ENCODE measurements at regions not wholly inside any gene's neighbourhood (a gene's known extent, or its start where the extent isn't known, plus 50 kb on each side); places are given as distances from the start of the nearest gene placed in this dataset.

- no peak overlapping the region for H3K4me3 Mint-ChIP-seq (ENCODE audit: unreplicated experiment)
- H3K27ac Mint-ChIP-seq (ENCODE audit: low read depth, unreplicated experiment) = no peak overlapping the region
- no TSS peak for BruUV-seq (replicated peaks)
- ChIA-PET POLR2A (no interaction called here), CTCF (interaction anchor here (0.9 kb wide), 1 partner anchor 14 kb away, joined by 3 read pairs; no protein-coding TSS in a partner anchor)
- H3K27me3 Mint-ChIP-seq (ENCODE audit: insufficient read depth, unreplicated experiment) = no peaks in the 10 kb centered on the region
- TF ChIP-seq CTCF (IDR thresholded peaks at IDR 0.05; ENCODE audit: unreplicated experiment) = no peak
- no peaks in the 10 kb centered on the region for H3K9me3 Mint-ChIP-seq (ENCODE audit: unreplicated experiment)
- no peaks in the 10 kb centered on the region for H3K36me3 Mint-ChIP-seq (ENCODE audit: insufficient read depth, unreplicated experiment)
- intact Hi-C loops (cut with micrococcal nuclease) = loop anchor here (10.0 kb wide), 1 partner anchor 470 kb away; no protein-coding TSS in a partner anchor
- no peak for DNase-seq (ENCODE audit: unreplicated experiment)
- H3K4me1 Mint-ChIP-seq (ENCODE audit: insufficient read depth, unreplicated experiment) = no peaks in the 10 kb centered on the region
Measured at GRCh38 chr4:157674699-157675098, 454.2 kb downstream of the GRIA2 start.

- no peak for DNase-seq (ENCODE audit: unreplicated experiment)
- peaks cover 7% of the 10 kb centered on the region for H3K4me1 Mint-ChIP-seq (ENCODE audit: insufficient read depth, unreplicated experiment)
- H3K4me3 Mint-ChIP-seq (ENCODE audit: unreplicated experiment) = no peak overlapping the region
- no peak overlapping the region for H3K27ac Mint-ChIP-seq (ENCODE audit: low read depth, unreplicated experiment)
- POLR2A ChIA-PET = no interaction called here
- TF ChIP-seq CTCF (IDR thresholded peaks at IDR 0.05; ENCODE audit: unreplicated experiment) = no peak
- intact Hi-C loops (cut with micrococcal nuclease) = no loop called here
- BruUV-seq (replicated peaks) = no TSS peak
- H3K27me3 Mint-ChIP-seq (ENCODE audit: insufficient read depth, unreplicated experiment) = no peaks in the 10 kb centered on the region
- CTCF ChIA-PET = no interaction called here
- H3K36me3 Mint-ChIP-seq (ENCODE audit: insufficient read depth, unreplicated experiment) = no peaks in the 10 kb centered on the region
- H3K9me3 Mint-ChIP-seq (ENCODE audit: unreplicated experiment) = no peaks in the 10 kb centered on the region
Measured at GRCh38 chr4:157667836-157668235, 447.3 kb downstream of the GRIA2 start.

- no peaks in the 10 kb centered on the region for H3K36me3 Mint-ChIP-seq (ENCODE audit: insufficient read depth, unreplicated experiment)
- POLR2A ChIA-PET = no interaction called here
- no peak overlapping the region for H3K4me3 Mint-ChIP-seq (ENCODE audit: unreplicated experiment)
- H3K27me3 Mint-ChIP-seq (ENCODE audit: insufficient read depth, unreplicated experiment) = no peaks in the 10 kb centered on the region
- CTCF ChIA-PET = no interaction called here
- H3K27ac Mint-ChIP-seq (ENCODE audit: low read depth, unreplicated experiment) = no peak overlapping the region
- no peak for TF ChIP-seq CTCF (IDR thresholded peaks at IDR 0.05; ENCODE audit: unreplicated experiment)
- peaks cover 7% of the 10 kb centered on the region for H3K4me1 Mint-ChIP-seq (ENCODE audit: insufficient read depth, unreplicated experiment)
- intact Hi-C loops (cut with micrococcal nuclease) = no loop called here
- H3K9me3 Mint-ChIP-seq (ENCODE audit: unreplicated experiment) = no peaks in the 10 kb centered on the region
- peak; percentile 51 for DNase-seq (ENCODE audit: unreplicated experiment)
- no TSS peak for BruUV-seq (replicated peaks)
Measured at GRCh38 chr4:157664726-157665125, 444.2 kb downstream of the GRIA2 start.

- H3K27me3 Mint-ChIP-seq (ENCODE audit: insufficient read depth, unreplicated experiment) = no peaks in the 10 kb centered on the region
- peak overlapping the region; percentile 35 for H3K27ac Mint-ChIP-seq (ENCODE audit: low read depth, unreplicated experiment)
- CTCF ChIA-PET = no interaction called here
- DNase-seq (ENCODE audit: unreplicated experiment) = no peak
- intact Hi-C loops (cut with micrococcal nuclease) = no loop called here
- no peaks in the 10 kb centered on the region for H3K36me3 Mint-ChIP-seq (ENCODE audit: insufficient read depth, unreplicated experiment)
- POLR2A ChIA-PET = interaction anchor here (0.7 kb wide), 1 partner anchor 382 kb away, joined by 3 read pairs; no protein-coding TSS in a partner anchor
- no TSS peak for BruUV-seq (replicated peaks)
- no peaks in the 10 kb centered on the region for H3K9me3 Mint-ChIP-seq (ENCODE audit: unreplicated experiment)
- H3K4me3 Mint-ChIP-seq (ENCODE audit: unreplicated experiment) = no peak overlapping the region
- TF ChIP-seq CTCF (IDR thresholded peaks at IDR 0.05; ENCODE audit: unreplicated experiment) = no peak
- H3K4me1 Mint-ChIP-seq (ENCODE audit: insufficient read depth, unreplicated experiment) = no peaks in the 10 kb centered on the region
Measured at GRCh38 chr4:157655096-157655809, 434.7 kb downstream of the GRIA2 start.

Measured in MCF 10A (cell line).